Dermis blood vessel endothelial cell (primary cell): ENCODE measurements at regions not wholly inside any gene's neighbourhood (a gene's known extent, or its start where the extent isn't known, plus 50 kb on each side); places are given as distances from the start of the nearest gene placed in this dataset.
"Not testable (repeated sequence)": the region's sequence is repeated elsewhere in the genome, so short reads cannot be mapped to it uniquely, and the experiment has no call there.

ENCODE experiments used
- DNase-seq: peaks from one replicate; pipeline ENCODE4 v3.0.0; 2010

DNA sequence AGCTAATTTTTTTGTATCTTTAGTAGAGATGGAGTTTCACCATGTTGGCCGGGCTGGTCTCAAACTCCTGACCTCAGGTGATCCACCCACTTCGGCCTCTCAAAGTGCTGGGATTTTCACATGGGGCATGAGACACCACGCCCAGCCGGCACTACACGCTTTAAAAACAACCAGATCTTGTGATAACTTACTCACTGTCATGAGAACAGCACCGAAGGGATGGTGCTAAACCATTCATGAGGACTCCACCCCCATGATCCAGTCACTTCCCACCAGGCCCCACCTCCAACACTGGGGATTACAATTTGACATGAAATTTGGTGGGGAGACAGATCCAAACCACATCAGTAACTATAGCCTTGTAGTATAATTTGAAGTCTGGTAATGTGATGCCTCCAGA is 67.4 kb upstream of the ZNF169 start:
- DNase-seq = not testable (repeated sequence)

GRCh38 chr9:94198414-94198813 is 60.7 kb upstream of the ZNF169 start:
- DNase-seq = no peak

GRCh38 chr9:94199776-94200175 is 59.3 kb upstream of the ZNF169 start:
- no peak for DNase-seq

DNA sequence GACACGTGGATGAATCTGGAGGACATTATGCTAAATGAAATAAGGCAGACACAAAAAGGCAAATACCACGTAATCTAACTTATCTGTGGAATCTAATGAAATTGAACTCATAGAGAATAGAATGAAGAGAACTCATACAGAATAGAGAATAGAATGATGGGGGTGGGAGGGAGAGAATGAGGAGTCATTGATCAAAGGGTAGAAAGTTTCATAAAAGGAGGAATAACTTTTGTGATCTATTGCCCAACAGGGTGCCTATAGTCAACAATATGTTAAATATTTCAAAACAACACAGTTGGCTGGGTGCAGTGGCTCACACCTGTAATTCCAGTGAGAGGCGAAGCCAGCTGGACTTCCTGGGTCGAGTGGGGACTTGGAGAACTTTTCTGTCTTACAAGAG is 54.9 kb upstream of the ZNF169 start:
- DNase-seq = no peak

DNA sequence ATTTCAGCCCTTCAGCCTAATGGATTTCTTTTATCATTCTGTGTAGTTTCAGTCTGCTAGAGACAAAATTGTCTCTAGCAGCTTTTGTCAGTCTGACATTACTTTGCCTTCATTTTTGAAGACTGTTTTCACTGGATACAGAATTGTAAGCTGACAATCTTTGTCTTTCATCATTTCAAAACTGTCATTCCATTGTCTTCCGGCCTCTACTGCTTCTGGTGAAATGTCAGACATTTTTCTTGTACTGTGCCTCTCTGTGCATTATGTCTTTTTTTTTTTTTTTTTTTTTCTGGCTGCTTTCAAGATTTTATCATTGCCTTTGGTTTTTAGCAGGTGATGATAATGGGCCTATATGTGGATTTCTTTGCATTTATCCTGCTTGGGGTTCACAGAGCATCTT is 51.3 kb upstream of the ZNF169 start:
- DNase-seq = no peak
